Muscle layer of duodenum (tissue), 2 donors: ENCODE measurements at regions not wholly inside any gene's neighbourhood (a gene's known extent, or its start where the extent isn't known, plus 50 kb on each side); places are given as distances from the start of the nearest gene placed in this dataset.

Experiments used
- H3K27ac ChIP-seq: one replicate; pipeline ENCODE4 v1.7.0; 2013; ENCODE audit warnings: mild to moderate bottlenecking, low read length
- H3K27me3 ChIP-seq: one replicate; pipeline ENCODE4 v1.7.0; 2013; ENCODE audit warnings: low read depth, mild to moderate bottlenecking, control low read depth, low read length
- H3K36me3 ChIP-seq, 2 donors: one replicate each; pipeline ENCODE4 v1.7.0; 2013; ENCODE audit warnings: low read length in 2 of 2, control low read depth in 1 of 2, mild to moderate bottlenecking in 1 of 2; ENCODE audit not compliant: insufficient read depth in 2 of 2, control insufficient read depth in 1 of 2
- H3K4me1 ChIP-seq, 2 donors: one replicate each; pipeline ENCODE4 v1.7.0; 2013; ENCODE audit warnings: low read length in 2 of 2, mild to moderate bottlenecking in 2 of 2, control low read depth in 1 of 2, moderate library complexity in 1 of 2; ENCODE audit not compliant: insufficient read depth in 2 of 2, control insufficient read depth in 1 of 2
- H3K4me3 ChIP-seq, 2 donors: one replicate each; pipeline ENCODE4 v1.7.0; 2013; ENCODE audit warnings: low read length in 2 of 2, low read depth in 1 of 2, mild to moderate bottlenecking in 1 of 2
- H3K9me3 ChIP-seq, 2 donors: one replicate each; pipeline ENCODE4 v1.7.0; 2013; ENCODE audit warnings: low read length in 2 of 2, control low read depth in 1 of 2, mild to moderate bottlenecking in 1 of 2; ENCODE audit not compliant: control insufficient read depth in 1 of 2
- donor health status: healthy.

- no peaks in the 10 kb centered on the region for H3K9me3 ChIP-seq
- no peak overlapping the region for H3K27ac ChIP-seq
- H3K27me3 ChIP-seq, result no peaks in the 10 kb centered on the region
- no peak overlapping the region for H3K4me3 ChIP-seq
- H3K4me1 ChIP-seq, result no peaks in the 10 kb centered on the region
- no peaks in the 10 kb centered on the region for H3K36me3 ChIP-seq
These were observed 985.3 kb upstream of the FAT3 start for GRCh38 chr11:91239359-91239758.

- H3K36me3 ChIP-seq, result no peaks in the 10 kb centered on the region
- no peak overlapping the region for H3K27ac ChIP-seq
- H3K4me3 ChIP-seq, result no peak overlapping the region
- no peaks in the 10 kb centered on the region for H3K27me3 ChIP-seq
- H3K9me3 ChIP-seq, result no peaks in the 10 kb centered on the region
- no peaks in the 10 kb centered on the region for H3K4me1 ChIP-seq
These were observed 993.4 kb upstream of the FAT3 start for GRCh38 chr11:91231226-91231625.

GRCh38 chr11:91230647-91231046, 994.0 kb upstream of the FAT3 start:
- H3K4me3 ChIP-seq, result no peak overlapping the region
- no peaks in the 10 kb centered on the region for H3K9me3 ChIP-seq
- no peaks in the 10 kb centered on the region for H3K4me1 ChIP-seq
- H3K36me3 ChIP-seq, result no peaks in the 10 kb centered on the region
- no peaks in the 10 kb centered on the region for H3K27me3 ChIP-seq
- H3K27ac ChIP-seq, result no peak overlapping the region

- Histone ChIP-seq H3K4me3 (no peak overlapping the region), H3K9me3 (no peaks in the 10 kb centered on the region), H3K27ac (no peak overlapping the region), H3K36me3 (no peaks in the 10 kb centered on the region), H3K4me1 (no peaks in the 10 kb centered on the region), H3K27me3 (no peaks in the 10 kb centered on the region)
These were observed 1000.0 kb upstream of the CHORDC1 start for GRCh38 chr11:91222830-91223229.

GRCh38 chr11:91220476-91221202, 997.8 kb upstream of the CHORDC1 start:
- no peak overlapping the region for H3K27ac ChIP-seq
- no peaks in the 10 kb centered on the region for H3K4me1 ChIP-seq
- H3K4me3 ChIP-seq, result no peak overlapping the region

GRCh38 chr11:91219535-91219934, 996.7 kb upstream of the CHORDC1 start:
- H3K27me3 ChIP-seq, result no peaks in the 10 kb centered on the region
- no peaks in the 10 kb centered on the region for H3K9me3 ChIP-seq
- no peak overlapping the region for H3K4me3 ChIP-seq
- H3K27ac ChIP-seq, result no peak overlapping the region
- H3K4me1 ChIP-seq, result no peaks in the 10 kb centered on the region
- no peaks in the 10 kb centered on the region for H3K36me3 ChIP-seq

More at GRCh38 chr11:91220476-91221202, 997.8 kb upstream of the CHORDC1 start:
- no peaks in the 10 kb centered on the region for H3K9me3 ChIP-seq
- H3K27me3 ChIP-seq, result no peaks in the 10 kb centered on the region
- H3K36me3 ChIP-seq, result no peaks in the 10 kb centered on the region

GRCh38 chr11:91209751-91210150, 986.9 kb upstream of the CHORDC1 start:
- Histone ChIP-seq H3K27me3 (no peaks in the 10 kb centered on the region), H3K4me3 (no peak overlapping the region), H3K9me3 (peaks cover 0 to 3% of the 10 kb centered on the region in 2 donors), H3K36me3 (no peaks in the 10 kb centered on the region), H3K27ac (no peak overlapping the region), H3K4me1 (no peaks in the 10 kb centered on the region)

GRCh38 chr11:91209306-91209705, 986.5 kb upstream of the CHORDC1 start:
- Histone ChIP-seq H3K36me3 (no peaks in the 10 kb centered on the region), H3K27ac (no peak overlapping the region), H3K27me3 (no peaks in the 10 kb centered on the region), H3K4me1 (no peaks in the 10 kb centered on the region), H3K4me3 (no peak overlapping the region), H3K9me3 (peaks cover 0 to 3% of the 10 kb centered on the region in 2 donors)

- no peaks in the 10 kb centered on the region for H3K27me3 ChIP-seq
- no peaks in the 10 kb centered on the region for H3K9me3 ChIP-seq
- H3K4me3 ChIP-seq, result no peak overlapping the region
- H3K27ac ChIP-seq, result no peak overlapping the region
- H3K4me1 ChIP-seq, result no peaks in the 10 kb centered on the region
- H3K36me3 ChIP-seq, result no peaks in the 10 kb centered on the region
These were observed 977.0 kb upstream of the CHORDC1 start for GRCh38 chr11:91199866-91200265.

- no peaks in the 10 kb centered on the region for H3K27me3 ChIP-seq
- H3K4me1 ChIP-seq, result no peaks in the 10 kb centered on the region
- H3K27ac ChIP-seq, result no peak overlapping the region
- H3K4me3 ChIP-seq, result no peak overlapping the region
- no peaks in the 10 kb centered on the region for H3K36me3 ChIP-seq
- H3K9me3 ChIP-seq, result no peaks in the 10 kb centered on the region
These were observed 971.7 kb upstream of the CHORDC1 start for GRCh38 chr11:91194546-91194945.

- Histone ChIP-seq H3K9me3 (no peaks in the 10 kb centered on the region), H3K36me3 (no peaks in the 10 kb centered on the region), H3K27me3 (no peaks in the 10 kb centered on the region), H3K27ac (no peak overlapping the region), H3K4me3 (no peak overlapping the region), H3K4me1 (no peaks in the 10 kb centered on the region)
These were observed 965.6 kb upstream of the CHORDC1 start for GRCh38 chr11:91188484-91188883.

- H3K27me3 ChIP-seq, result no peaks in the 10 kb centered on the region
- H3K4me3 ChIP-seq, result no peak overlapping the region
- H3K4me1 ChIP-seq, result no peaks in the 10 kb centered on the region
- H3K27ac ChIP-seq, result no peak overlapping the region
- H3K9me3 ChIP-seq, result peaks cover 0 to 2% of the 10 kb centered on the region in 2 donors
- no peaks in the 10 kb centered on the region for H3K36me3 ChIP-seq
These were observed 964.5 kb upstream of the CHORDC1 start for GRCh38 chr11:91187314-91187713.
